ENCODE measurements at regions not wholly inside any gene's neighbourhood (a gene's known extent, or its start where the extent isn't known, plus 50 kb on each side); places are given as distances from the start of the nearest gene placed in this dataset.
"Not testable (repeated sequence)": the region's sequence is repeated elsewhere in the genome, so short reads cannot be mapped to it uniquely, and the experiment has no call there.

DNA sequence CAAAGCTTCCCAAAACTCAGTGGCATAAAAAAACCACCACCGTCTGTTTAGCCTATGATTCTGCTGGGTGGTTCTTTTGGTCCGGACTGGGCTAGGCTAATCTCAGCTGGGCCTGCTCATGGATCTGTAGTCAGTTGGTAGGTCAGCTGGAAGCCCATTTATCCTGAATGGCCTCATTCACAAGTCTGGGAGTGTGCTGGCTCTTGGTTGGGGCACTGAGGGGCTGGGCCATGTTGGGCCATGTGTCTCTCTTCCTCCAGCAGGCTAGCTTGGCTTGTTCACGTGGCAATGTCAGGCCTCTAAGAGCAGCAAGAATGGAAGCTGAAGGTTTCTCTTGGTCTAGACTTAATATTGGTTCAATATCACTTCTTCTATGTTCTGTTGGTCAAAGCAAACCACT, 95.7 kb upstream of the HS6ST1 start:
- DNase-seq (ENCODE audit: low spot score) = peak; percentile 68

DNA sequence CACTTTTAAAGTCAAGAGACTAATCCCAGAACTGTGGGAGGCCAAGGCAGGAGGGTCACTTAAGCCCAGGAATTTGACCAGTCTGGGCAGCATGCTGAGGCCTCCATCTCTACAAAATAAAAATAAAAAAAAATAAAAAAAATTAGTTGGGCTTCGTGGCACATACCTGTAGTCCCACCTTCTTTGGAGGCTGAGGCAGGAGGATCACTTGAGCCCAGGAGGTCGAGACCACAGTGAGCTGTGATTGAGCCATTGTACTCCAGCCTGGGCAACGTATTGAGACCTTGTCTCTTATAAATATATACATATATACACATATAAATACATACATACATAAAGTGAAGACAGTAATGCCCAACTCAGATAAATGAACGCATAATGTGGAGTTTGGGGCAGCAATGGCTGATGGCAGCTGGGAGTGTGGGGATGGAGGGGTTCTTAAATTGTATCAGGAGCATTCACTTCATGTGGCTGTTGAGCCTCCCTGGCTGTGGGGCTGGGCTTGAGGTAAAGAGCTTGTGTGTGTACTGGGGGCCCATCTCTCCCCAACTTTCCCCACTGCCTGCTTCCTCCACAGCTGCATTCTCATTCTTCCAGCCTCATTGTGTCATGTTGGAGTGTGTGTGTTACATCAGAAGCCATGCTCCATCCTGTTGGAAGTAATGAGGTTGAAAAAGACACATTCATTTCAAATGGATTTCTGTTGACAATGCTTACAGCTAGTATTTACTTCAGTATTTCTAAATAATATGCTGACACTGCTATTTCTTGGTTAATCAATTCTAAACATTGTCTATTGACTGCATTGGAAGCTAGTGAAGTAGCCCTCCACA, 96.5 kb upstream of the HS6ST1 start:
- DNase-seq (ENCODE audit: low spot score) = no peak

DNA sequence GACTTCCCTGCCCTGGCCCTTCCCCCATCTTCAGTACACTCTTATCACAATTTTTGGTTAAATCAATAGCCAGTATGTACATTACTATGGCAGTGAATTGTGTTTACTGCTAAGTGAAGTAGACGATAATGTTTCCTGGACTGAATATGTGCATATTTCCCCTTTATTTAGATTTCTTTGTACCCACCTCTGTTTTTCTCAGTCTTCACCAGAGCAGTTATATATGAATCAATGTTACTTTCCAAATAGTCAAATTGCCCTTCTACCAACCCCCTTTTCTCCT, 97.1 kb upstream of the HS6ST1 start:
- DNase-seq (ENCODE audit: low spot score) = no peak

DNA sequence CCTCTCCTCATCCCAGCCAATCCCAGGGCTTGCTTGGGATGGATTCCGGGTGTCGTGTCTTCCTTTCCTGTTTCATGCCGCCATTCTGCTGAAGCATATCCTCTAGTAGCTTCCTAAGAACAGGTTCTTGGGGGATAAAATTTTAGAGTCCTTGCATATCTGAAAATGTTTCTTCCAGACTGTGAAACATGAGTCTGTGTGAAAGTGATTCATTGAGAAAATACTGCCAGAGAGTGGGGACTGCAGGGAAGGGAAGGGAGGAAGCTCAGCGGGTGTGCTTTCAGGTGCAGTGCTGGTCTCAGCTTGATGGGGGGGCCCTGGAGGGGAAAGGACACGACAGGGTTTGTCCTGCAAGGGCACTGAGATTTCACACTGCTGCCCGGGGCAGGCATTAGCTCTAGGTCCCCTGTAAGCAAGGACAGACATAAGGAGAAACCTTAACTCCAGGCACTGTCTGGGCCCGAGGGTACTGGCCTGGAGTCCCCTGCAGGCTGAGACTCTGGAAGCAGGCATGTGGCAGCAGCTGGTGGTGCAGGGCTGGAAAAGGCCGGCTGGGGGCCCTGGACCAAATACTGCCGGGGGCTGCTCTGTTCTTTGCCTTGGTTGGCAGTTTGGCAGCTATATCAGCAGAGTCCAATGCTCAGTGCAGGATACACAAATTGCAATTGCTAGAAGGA, 97.6 kb upstream of the HS6ST1 start:
- DNase-seq (ENCODE audit: low spot score) = no peak

DNA sequence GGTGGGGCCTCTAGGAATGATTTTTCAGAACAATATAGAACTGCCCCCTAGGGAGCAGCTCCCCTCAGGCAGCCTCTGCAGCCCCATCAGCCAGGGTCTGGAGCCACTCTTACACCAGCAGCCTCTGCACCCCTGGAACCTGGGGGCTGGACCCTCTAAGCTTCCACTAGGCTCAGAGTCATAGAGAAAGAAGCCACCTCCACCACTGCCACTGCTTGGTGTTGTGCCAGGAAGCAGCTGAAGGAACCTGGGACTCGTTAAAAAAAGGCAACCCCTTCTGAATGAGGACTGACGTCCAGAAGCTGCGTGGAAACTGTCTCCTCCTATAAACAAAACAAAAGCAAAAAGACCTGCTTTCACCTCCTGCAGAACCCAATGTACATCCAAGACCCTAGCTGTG, 98.1 kb upstream of the HS6ST1 start:
- DNase-seq (ENCODE audit: low spot score) = no peak

DNA sequence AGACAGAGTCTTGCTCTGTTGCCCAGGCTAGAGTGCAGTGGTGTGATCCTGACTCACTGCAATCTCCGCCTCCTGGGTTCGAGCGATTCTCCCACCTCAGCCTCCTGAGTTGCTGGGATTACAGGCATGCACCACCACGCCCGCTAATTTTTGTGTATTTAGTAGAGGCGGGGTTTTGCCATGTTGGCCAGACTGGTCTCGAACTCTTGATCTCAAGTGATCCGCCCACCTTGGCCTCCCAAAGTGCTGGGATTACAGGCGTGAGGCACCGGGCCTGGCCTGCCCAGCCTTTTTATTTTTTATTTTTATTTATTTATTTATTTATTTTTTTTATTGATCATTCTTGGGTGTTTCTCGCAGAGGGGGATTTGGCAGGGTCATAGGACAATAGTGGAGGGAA, 98.6 kb upstream of the HS6ST1 start:
- DNase-seq (ENCODE audit: low spot score) = not testable (repeated sequence)

DNA sequence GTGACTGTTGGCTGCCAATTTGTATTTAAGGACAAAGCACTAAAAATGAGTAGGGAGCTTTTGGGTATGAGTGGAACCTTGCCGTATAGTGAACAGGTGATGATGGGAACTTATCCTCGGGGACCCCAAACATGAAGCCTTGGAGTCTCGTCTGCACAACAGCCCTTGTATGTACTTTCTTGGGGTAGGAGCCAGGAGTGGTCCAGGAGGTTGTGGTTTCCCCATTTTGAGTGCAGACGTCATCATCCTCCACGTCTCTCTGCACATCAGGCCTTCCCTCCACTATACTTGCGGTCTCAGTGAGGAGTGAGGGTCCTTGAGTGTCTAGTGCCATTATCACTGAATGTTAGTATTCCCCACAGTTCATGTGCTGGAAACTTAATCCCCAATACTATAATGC, 101.5 kb upstream of the HS6ST1 start:
- DNase-seq (ENCODE audit: low spot score) = no peak

DNA sequence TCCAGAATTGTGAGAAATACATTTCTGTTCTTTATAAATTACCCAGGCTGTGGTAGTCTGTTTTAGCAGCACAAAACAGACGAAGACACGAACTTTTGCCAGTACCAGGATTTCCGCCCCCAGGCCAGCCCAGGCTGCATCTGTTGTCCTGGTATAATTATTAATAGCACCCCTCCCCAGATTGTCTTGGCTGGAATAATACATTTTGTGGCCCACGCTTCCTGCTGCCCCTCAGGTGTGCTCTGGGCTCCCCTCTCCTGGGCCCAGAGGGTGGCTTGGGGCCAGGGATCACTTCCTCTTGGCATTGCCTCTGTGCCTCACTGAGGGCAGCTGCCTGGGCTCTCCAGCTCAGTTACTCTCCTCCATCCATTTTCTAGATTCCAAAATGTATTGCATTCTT, 102.1 kb upstream of the HS6ST1 start:
- DNase-seq (ENCODE audit: low spot score) = no peak

DNA sequence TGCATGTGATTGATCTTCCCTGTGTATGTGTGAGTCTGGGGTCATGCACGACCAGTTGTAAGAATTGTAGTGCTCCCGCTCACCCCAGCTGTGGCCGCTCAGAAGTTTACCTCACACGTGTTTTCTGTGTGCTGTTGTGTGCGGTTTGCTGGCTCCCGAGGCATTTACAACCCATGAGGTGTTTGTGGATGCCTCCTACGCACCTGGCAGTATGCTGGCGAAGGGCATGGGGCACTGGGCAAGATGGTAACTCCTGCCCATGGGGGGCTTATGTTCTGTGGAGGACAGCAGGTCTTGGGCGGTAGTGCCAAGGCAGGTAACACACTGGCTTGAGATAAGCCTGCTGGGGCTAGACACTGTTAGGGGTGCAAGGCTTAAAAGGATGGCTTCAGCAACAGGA, 102.6 kb upstream of the HS6ST1 start:
- no peak for DNase-seq (ENCODE audit: low spot score)

DNA sequence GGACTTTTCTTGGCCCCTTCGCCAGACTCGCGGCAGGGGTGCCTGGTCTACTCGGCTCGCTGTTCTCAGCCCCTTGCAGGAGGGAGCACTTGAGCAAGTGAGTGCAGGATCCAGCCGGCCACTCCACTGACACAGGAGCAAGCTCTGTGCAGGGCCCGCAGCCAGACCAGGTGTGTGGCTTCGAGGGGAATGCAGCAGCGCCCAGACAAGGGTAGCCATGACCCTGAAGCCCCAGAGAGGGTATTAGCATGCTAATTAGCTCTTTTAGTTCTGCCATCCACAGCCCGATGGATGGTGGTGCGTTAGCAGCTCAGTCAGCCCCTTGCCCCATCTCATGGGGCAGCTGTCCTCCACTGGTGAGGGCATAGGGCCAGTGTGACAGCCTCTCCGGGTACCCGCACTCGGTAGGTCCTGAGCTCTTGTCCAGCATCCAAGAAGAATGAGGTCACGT, 103.2 kb upstream of the HS6ST1 start:
- DNase-seq (ENCODE audit: low spot score) = no peak

DNA sequence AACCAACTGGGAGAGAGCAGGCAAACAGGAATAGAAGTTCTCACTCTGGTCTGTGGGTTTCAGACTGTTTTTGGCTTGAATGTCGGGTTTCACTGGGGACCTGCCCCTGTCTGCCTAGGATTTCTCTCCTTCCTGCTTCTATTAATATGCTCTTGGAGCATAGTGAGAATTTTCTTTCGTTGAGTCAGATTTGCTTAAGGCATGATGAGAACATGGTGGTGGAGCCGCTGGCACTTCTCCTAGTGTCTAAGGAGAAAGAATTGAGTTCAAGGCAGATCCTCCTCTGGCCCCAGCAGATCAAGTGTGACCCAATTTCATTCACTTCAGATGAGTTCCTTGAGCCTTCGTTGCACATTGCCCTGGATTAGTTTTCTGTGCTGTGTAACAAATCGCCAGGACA, 103.9 kb upstream of the HS6ST1 start:
- DNase-seq (ENCODE audit: low spot score) = no peak

DNA sequence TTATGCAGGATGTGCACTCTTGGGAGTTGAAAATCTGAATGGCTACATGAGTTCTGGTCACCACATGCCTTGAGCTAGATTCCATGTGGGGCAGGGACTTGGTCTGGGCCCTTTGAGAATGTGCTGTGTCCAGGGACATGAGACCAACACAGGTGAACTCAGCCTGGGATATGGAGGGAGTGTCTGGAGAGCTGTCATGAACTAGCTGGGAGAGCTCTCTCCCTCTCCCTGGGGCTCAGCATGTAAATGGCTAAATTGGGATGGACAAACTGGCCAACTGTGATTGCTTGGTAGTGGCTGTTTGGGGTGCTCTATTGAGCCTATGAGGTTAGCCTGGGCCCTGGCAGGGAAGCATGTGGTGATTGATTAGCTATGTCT, 105.1 kb upstream of the HS6ST1 start:
- DNase-seq (ENCODE audit: low spot score) = no peak

DNA sequence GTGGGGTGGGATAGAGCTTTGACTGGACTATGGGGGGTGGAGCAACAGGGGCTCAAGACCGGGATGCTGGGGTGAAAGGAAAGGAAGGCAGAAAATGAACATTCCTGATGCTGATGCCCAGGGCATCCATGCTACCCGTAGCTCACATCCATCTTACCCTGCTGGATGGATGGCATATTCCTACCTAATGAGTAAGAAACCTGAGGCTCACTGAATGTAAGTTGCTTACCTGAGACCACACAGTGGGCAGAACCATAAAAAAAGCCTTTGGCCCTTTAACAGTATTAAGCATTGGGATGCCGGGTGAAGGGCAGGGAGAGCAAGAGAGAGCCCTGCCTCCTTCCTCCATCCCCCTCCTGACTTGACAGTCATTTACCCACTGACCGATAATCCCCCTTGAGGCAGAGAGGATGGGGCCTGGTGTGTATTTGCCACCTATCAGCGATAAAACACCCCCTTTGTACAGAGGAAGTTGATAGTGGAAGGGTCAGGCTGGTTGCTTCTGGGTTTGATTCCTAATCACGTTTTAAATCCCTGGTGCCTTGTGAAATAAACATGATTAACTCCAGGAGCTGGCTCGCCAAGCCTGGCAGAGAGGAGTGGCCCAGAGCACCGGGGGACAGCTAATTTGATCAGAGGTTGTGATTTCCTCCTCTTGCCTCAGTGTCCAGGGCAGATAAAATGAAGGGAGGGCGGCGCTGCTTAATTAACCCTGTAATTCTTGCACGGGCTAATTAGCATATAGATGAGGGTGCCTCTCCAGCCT, 105.9 kb upstream of the HS6ST1 start:
- DNase-seq (ENCODE audit: low spot score) = peak; percentile 71

DNA sequence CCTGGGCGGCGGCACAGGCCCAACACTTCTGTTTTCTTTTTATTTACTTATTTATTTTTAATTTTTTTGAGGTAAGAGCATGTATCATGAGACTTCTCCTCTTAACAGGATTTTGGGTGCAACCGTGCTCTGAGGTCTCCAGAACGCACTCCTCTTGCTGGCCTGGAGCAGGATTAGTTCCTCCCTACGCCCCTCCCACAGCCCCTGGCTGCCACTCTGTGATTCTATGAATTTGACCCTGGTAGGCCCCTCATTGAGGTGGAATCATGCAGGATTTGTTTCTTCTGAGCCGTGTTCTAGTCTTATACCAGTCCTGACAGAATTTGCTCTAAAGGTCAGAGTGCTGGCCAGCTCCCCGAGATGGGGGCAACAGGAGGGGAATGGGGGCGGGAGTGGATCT, 106.5 kb upstream of the HS6ST1 start:
- DNase-seq (ENCODE audit: low spot score) = peak; percentile 29

DNA sequence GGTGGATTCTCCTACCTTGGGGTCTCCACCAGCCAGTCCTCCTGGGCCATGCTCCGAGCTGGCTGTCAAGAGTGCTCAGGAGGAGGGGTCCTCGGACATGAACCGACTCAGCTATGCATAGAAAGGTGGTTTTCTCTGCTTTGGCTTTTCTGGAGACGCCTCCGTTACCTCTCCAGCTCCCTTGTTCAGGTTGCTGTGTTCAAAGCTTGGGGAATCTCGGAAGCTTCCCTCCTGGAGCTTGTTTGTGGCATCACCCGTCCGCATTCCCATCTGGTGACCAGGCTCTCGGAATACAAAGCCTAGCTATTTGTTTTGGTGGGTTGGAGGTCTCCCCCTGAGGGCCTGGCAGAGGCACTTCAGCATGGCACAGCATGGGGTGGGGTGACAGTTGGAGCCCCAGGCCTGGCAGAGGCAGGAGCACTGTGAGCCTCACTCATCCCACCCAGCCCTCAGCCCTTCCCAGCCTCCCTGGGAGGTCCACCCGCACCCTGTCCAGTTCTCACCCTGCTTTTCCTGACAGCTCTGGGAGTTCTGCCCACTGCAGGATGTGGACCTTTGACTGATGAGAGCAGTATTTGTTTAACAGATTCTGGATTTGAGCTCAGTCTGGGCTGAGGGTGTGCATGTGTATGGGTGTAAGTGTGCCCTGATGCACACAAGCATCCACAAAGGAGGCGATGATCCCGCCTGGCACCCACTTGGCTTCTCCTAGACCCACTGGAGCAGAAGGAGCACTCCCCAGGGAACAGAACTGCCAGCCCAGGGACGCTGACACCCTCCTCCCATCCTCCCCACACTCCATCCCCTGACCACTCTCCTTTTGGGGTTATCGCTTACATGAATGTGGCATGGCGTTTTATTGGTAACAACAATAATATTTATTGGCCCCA, 107.3 kb upstream of the HS6ST1 start:
- no peak for DNase-seq (ENCODE audit: low spot score)

DNA sequence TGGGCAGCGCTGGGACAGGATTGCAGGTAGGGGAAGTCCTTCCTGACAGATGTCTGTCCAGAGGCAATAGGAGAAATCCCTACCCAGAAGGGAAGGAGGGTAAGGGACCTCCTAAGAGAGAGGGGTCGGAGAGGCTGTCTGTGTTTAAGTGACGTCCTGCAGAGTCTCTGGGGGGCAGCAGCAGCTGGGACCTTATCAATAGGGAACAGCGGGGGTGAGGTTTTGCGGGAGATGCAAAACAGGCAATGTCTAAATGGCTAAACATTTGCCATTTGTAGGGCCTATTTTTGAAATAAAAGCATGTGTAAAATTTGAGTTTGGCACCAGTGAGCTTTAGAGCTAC, 108.7 kb upstream of the HS6ST1 start:
- no peak for DNase-seq (ENCODE audit: low spot score)

DNA sequence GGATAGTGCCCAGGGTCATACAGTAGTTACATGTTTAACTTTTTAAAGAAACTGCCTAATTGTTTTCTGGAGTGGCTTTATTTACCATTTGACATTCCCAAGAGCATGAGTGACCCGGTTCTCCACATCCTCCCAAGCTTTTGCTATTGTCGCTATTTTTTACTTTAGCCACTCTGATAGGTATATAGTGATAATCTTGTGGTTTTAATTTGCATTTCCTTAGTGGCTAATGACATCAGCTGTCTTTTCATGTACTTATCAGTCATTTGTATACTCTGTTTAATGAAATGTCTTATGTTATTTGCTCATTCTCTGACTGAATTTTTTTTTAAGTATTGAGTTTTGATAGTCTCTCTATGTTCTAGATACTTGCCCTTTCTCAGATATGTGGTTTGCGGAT, 109.7 kb upstream of the HS6ST1 start:
- DNase-seq (ENCODE audit: low spot score) = no peak

DNA sequence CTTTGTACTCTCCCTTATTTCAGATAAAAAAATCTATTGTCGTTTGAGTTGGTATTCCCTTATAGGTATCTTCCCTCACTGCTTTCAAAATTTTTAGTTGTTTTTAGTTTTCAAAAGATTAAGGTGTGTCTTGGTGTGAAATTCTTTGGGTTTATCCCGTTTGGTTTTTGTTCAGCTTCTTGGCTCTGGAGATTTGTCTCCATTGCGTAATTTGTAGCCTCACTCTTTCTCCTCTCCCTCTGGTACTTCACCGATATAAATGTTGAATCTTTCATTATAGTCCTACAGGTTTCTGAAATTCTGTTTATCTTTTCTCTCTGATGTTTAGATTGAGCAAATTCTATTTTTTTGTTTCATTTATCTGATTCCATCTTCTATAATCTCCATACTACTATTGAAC, 113.8 kb upstream of the HS6ST1 start:
- DNase-seq (ENCODE audit: low spot score) = no peak

DNA sequence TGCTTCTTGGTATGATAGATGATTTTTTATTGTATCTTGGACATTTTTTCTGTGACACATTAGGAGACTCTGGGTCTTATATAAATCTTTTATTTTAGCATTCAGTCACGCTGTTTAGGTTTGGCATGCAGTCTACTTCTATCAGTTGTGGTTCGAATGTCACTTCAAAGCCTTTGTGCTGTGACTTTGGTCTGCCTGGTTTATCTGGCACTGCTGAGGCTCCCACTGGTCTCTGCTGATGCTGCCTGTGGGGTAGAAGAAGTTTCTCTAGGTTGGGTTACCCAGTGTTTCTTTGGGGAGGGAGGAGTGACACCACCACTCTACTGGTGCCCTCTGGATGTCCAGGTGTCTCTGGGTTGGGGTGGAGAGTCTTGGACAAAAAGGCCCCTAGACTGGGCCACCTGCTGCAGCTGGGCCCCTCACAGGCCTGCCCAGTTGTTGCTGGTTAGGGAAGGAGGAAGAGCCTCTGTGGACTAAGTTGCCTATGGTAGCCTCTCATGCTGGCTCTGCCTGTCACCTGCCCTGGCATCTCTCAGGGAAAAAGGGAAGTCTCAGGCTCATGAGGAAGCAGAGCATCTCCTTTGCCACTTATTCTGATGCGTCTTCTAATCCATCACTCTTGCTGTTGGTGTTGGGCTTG, 115.4 kb upstream of the HS6ST1 start:
- no peak for DNase-seq (ENCODE audit: low spot score)

DNA sequence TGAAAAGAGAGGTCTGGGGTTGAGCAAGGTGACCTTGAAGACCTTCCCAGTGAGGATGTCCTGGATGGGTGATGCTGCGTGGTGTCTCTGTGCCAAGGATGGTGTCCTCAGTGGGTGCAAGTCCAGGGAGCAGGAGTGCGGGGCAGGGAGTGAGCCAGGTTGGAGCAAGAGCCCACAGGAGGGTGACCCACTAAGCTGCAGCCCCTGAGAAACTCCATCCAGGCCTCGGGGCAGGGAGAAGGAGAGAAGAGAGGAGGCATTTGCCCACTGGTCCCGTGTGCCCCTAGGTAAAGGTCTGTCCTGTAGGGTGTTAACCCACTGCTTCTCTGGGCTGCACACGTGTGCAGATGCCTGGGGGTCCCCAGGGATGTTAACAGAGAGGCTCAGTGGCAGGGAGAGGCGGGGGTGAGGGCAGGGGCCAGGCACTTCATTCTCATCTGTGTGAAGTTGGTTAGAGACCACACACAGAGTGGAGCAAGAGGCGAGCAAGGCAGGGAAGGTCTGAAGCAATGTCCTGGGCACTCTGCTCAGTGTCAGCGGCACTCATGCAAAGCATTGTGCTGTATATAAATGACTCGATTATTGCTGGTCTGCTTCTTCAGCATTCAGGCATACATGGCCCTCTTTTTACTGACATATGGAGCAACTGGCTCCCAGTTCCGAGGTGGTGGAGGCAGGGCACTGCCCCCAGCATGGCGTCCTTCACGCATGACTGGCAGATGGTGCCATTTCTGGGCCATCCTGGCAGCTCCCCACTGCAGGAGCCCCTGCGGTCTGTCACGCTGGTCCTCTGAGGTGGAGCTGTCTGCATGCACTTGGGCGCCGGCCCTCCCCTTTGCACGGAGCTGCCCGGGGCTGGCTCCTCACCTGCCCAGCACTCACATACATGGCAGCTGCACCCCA, 117.2 kb upstream of the HS6ST1 start:
- no peak for DNase-seq (ENCODE audit: low spot score)
